BE2C (cell line): ENCODE measurements at regions not wholly inside any gene's neighbourhood (a gene's known extent, or its start where the extent isn't known, plus 50 kb on each side); places are given as distances from the start of the nearest gene placed in this dataset.

Experiments
- DNase-seq: peaks from one replicate; pipeline ENCODE4 v3.0.0-alpha.2; 2020
- H3K27me3 ChIP-seq: fragments of 250-450 bp; sonication (Bioruptor Pico); 2 replicates; pipeline ENCODE4 v1.5.1; 2020; ENCODE audit warnings: mild to moderate bottlenecking
- H3K36me3 ChIP-seq: fragments of 250-450 bp; sonication (Bioruptor Pico); 2 replicates; pipeline ENCODE4 v1.5.1; 2020; ENCODE audit warnings: mild to moderate bottlenecking
- H3K4me1 ChIP-seq: fragments of 250-450 bp; sonication (Bioruptor Pico); 2 replicates; pipeline ENCODE4 v1.5.1; 2020
- H3K4me3 ChIP-seq: 2 replicates; pipeline ENCODE4 v1.5.1; 2011; ENCODE audit warnings: low read depth, low read length
- H3K9me3 ChIP-seq: fragments of 250-450 bp; sonication (Bioruptor Pico); 2 replicates; pipeline ENCODE4 v1.5.1; 2020
- CTCF ChIP-seq: IDR thresholded peaks from 2 replicates; pipeline ENCODE4 v1.5.1; 2012; ENCODE audit warnings: mild to moderate bottlenecking, low read depth, low read length

GRCh38 chr4:11636551-11636950, 207.9 kb upstream of the HS3ST1 start:
- Histone ChIP-seq H3K36me3 (no peaks in the 10 kb centered on the region), H3K9me3 (no peaks in the 10 kb centered on the region; the same call in 1 of the 2 replicates), H3K27me3 (no peaks in the 10 kb centered on the region), H3K4me1 (no peaks in the 10 kb centered on the region), H3K4me3 (no peak overlapping the region)
- DNase-seq, result no peak
- no peak for TF ChIP-seq CTCF

GRCh38 chr4:11636031-11636430, 207.3 kb upstream of the HS3ST1 start:
- H3K36me3 ChIP-seq, result no peaks in the 10 kb centered on the region
- H3K4me1 ChIP-seq, result no peaks in the 10 kb centered on the region
- no peak for DNase-seq
- H3K27me3 ChIP-seq, result no peaks in the 10 kb centered on the region
- H3K4me3 ChIP-seq, result no peak overlapping the region
- H3K9me3 ChIP-seq, result no peaks in the 10 kb centered on the region; the same call in 1 of the 2 replicates
- TF ChIP-seq CTCF, result no peak

- TF ChIP-seq CTCF, result no peak
- DNase-seq, result no peak
- H3K4me1 ChIP-seq, result no peaks in the 10 kb centered on the region
- no peaks in the 10 kb centered on the region for H3K27me3 ChIP-seq
- no peak overlapping the region for H3K4me3 ChIP-seq
- H3K36me3 ChIP-seq, result no peaks in the 10 kb centered on the region
- H3K9me3 ChIP-seq, result no peaks in the 10 kb centered on the region; the same call in 1 of the 2 replicates
Observed at GRCh38 chr4:11635342-11635741, 206.6 kb upstream of the HS3ST1 start.

- H3K4me1 ChIP-seq, result no peaks in the 10 kb centered on the region
- no peaks in the 10 kb centered on the region; the same call in none of the 2 replicates for H3K9me3 ChIP-seq
- no peaks in the 10 kb centered on the region for H3K27me3 ChIP-seq
Observed at GRCh38 chr4:11634283-11634682, 205.6 kb upstream of the HS3ST1 start.

GRCh38 chr4:11633430-11633829, 204.7 kb upstream of the HS3ST1 start:
- no peaks in the 10 kb centered on the region for H3K4me1 ChIP-seq
- no peak overlapping the region for H3K4me3 ChIP-seq
- no peaks in the 10 kb centered on the region; the same call in none of the 2 replicates for H3K9me3 ChIP-seq
- H3K27me3 ChIP-seq, result no peaks in the 10 kb centered on the region
- no peak for DNase-seq
- H3K36me3 ChIP-seq, result no peaks in the 10 kb centered on the region
- TF ChIP-seq CTCF, result no peak

More at GRCh38 chr4:11634283-11634682, 205.6 kb upstream of the HS3ST1 start:
- Histone ChIP-seq H3K36me3 (no peaks in the 10 kb centered on the region), H3K4me3 (no peak overlapping the region)
- DNase-seq, result no peak
- no peak for TF ChIP-seq CTCF

GRCh38 chr4:11632483-11632882, 203.8 kb upstream of the HS3ST1 start:
- no peaks in the 10 kb centered on the region for H3K36me3 ChIP-seq
- H3K27me3 ChIP-seq, result no peaks in the 10 kb centered on the region
- no peak for TF ChIP-seq CTCF
- no peak for DNase-seq
- H3K4me1 ChIP-seq, result no peaks in the 10 kb centered on the region
- no peak overlapping the region for H3K4me3 ChIP-seq
- H3K9me3 ChIP-seq, result no peaks in the 10 kb centered on the region; the same call in none of the 2 replicates
